ENCODE measurements at regions not wholly inside any gene's neighbourhood (a gene's known extent, or its start where the extent isn't known, plus 50 kb on each side); places are given as distances from the start of the nearest gene placed in this dataset.
"Not testable (repeated sequence)": the region's sequence is repeated elsewhere in the genome, so short reads cannot be mapped to it uniquely, and the experiment has no call there.

DNA sequence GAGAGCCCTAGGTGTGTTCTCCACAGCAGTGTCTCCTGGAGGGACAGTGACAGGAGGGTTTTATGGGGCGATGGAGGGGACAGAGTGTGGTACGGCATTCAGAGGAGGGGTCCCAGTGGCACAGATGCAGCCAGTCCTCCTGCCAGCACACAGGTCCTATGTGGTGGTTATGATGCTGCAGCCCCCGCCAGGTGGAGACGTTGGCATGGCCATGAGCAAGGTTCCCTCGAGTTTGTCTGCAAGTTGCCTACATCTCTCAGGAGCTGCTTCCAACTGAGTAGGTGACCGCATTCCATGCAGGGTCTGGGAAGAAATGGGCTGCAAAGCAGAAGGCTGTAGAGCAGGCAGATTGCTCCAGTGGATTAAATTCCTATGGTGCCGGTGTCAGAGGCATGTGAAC lies 646.0 kb downstream of the TBC1D22A start:
- no peak for DNase-seq (ENCODE audit: low spot score)

DNA sequence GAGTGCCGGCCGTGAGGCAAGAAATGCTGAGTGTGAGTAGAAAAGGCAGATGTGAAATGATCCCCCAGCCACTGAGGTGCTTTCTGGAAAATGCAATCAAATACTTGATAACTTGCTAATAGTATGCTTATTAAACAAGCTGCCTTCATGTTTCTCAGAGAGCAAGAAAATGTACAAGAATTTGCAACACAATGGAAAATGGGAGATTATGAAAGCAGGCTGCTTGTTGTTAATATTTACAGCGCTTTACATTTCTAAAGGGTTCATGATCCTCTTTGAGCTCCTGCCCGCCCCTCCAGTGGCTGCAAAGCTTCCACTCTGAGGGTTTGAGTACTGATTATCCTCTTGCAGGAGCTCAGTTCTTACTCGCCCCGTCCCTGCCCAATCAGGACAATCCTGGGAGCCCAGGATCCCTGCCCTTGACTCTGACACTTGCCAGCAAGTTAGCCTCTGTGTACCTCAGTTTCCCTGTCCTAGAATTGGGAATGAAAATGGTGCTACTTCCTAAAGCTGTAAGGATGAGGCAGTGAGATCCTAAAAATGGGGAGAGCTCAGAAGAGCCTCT lies 645.1 kb downstream of the TBC1D22A start:
- DNase-seq (ENCODE audit: low spot score), result no peak

DNA sequence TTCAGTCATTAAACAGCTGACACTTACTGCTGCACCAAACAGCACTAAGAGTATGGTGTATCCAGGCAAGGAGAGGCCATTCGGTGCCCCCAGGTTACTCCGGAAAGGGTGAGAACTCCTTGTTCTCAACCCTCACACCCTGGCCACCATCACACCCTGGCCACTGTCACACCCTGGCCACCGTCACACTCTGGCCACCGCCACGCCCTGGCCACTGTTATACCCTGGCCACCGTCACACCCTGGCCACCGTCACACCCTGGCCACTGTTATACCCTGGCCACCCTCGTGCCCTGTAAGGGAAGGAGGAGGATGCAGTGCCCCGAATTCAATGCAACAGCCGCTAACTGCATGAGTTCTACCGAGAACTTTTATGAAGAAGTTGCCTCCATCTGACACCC lies 644.4 kb downstream of the TBC1D22A start:
- DNase-seq (ENCODE audit: low spot score), result no peak

DNA sequence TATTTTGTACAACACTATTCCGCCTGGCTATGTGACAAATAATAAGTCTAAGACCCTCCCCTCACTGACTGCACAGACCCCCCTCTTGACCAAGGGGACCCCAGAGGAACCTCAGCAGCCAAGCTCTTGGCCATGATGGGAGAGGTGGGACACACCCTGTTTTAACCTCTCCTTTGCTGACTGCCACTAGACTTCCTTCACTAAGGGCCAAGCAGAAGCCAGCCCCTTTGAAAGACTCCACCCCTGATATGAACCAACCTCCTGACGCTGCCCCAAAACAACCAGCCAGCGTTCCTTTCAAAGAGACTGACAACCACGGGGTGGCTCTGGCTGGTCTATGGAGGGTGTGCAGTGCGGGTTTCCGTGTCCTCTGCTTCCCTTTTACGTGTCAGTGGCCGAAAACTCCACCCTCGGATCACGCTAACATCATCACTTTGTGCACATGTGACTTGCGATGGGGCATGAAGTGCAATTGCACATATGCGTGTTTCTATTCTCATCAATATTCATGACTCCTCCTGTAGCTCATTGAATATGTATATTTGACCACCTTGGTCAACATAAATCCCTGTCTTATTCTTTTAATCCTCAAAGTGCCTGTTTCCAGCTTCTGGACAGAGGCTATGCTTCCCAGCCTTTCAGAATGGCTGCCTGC lies 643.9 kb downstream of the TBC1D22A start:
- no peak for DNase-seq (ENCODE audit: low spot score)

DNA sequence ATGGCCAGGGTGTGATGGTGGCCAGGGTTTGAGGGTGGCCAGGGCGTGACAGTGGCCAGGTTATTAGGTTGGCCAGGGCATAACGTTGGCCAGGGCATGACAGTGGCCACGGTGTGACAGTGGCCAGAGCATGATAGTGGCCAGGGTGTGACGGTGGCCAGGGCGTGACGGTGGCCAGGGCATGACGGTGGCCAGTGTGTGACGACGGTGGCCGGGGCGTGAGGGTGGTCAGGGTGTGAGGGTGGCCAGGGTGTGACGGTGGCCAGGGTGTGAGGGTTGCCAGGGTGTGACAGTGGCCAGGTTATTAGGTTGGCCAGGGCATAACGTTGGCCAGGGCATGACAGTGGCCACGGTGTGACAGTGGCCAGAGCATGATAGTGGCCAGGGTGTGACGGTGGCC lies 642.8 kb downstream of the TBC1D22A start:
- DNase-seq (ENCODE audit: low spot score), result not testable (repeated sequence)

DNA sequence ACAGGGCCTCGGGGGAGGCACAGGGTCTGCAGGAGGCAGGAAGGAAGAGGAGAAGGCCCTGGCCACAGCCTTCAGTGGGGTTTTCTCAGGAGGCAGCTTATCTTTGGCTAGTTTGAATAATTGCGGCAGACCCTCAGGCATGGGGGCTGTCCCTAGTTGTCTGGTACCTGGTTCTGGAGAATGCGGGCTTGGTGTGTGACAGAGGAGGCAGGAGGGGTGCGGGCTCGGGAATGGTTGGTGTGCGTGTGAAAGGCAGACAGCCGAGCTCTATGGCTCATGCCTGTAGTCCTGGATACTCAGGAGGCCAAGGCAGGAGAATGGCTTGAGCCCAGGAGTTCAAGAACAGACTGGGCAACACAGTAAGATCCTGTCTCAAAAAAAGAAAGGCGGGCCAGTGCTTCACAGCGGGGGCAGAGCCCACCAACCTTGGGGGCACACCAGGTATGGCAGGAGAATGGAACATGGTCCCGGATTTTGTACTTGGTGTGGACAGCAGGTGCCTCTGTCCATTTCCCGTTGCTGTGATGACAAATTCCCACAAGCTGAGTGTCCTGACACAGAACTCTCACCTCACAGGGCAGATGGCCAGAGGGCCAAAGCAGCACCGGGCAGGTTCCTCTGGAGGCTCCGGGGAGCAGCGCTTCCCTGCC lies 640.6 kb downstream of the TBC1D22A start:
- no peak for DNase-seq (ENCODE audit: low spot score)

DNA sequence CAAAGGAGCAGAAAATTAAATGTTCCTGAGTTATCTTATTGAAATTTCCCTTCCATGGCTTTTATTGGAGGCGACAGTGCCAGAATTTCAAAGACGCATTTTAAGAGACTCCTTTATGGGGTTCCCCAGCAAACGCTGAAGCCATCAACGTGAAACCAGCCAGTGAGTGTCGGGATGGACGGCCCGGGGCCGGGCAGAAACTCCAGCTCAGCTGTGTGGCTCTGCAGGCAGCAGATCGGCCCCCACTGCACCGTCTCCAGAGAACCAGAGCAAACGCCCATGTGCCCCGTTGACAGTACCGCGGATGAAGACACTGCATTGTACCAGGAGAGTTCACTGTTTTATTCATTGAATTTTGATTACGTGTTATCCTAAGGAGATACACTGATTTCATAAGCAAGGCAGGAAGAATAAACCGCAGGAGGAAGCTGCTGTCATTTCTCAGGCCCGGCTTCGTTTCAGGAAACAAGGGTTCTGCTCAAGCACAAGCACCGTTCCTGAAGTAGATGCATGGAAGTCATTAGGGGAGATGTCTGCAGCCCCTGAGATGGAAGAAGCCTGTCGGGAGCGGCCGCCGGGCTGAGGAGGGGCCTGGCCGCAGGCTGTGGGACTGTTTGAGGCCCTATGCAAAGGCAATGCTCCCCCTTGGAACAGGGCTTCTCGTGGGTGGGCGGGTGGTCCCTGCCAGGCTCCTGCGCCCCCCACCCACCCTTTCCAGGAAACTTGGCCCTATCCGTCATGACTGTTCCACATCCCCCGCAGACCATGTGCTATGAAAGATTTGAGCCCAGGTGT lies 639.7 kb downstream of the TBC1D22A start:
- DNase-seq (ENCODE audit: low spot score), result no peak

DNA sequence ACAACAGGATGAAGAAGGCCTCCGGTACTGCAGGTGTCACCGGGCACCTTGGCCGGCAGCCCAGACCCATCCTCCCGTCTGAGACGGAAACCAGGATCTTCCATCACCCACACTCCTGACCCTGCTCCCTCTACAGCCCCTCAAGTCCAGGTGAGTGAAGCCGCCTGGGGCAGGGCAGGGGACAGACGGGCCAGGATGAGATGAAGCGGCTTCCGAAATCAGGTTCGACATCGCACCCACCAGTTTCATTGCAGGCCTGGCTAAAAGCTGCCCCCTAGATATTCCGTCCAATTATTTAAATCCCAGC lies 639.1 kb downstream of the TBC1D22A start:
- DNase-seq (ENCODE audit: low spot score), result no peak

DNA sequence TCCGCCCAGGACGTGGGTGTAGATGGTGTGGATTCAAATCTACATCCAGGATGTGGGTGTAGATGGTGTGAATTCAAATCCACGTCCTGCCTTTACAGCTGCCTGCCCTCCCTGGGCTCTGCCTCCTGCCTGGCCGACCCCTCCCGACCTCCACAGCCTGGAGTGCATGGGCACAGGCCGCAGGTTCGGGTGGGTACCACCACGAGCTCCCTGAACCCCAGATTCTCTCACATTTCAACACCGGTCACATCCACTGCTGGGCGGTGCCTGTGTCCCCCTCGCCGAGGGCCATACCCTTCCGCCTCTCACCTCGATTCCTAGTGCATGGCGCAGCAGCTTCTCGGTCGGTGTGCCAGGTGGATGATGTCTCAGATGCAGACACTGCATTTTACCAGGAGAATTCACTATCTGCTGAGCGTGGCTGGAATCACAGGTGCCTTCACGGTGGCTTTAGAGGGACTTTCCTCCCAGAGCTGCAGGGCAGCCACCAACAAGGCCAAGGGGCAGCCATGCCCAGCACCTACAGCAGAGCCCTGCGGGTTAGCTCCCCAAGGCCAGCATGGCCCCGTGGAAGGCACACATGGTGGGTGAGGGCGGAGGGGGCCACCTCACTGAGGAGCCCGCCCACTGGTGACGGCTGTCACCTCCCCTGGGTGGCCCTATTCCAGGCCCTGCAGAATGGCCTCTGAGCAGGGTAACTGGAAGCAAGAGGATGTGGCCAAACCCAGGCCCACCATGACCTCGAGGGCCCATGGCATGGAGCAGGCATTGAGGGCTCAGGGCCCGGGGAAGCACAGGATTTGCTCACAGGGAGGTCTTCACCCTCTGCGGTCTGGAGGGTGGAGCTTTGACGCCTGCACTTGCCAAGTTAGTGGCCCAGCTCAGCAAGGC lies 638.5 kb downstream of the TBC1D22A start:
- no peak for DNase-seq (ENCODE audit: low spot score)

DNA sequence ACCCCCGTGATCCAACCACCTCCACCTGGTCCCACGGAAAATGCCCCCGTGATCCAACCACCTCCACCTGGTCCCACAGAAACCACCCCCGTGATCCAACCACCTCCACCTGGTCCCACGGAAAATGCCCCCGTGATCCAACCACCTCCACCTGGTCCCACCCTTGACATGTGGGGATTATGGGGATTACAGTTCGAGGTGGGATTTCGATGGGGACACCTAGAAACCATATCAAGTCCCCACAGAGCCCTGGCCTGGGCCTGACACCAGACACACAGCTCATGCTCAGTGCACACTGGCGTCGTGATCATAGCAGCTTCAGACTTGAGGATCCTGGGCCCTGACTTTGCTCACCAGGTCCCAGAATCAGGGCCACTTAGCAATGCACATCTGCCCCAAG lies 637.7 kb downstream of the TBC1D22A start:
- DNase-seq (ENCODE audit: low spot score), result not testable (repeated sequence)

DNA sequence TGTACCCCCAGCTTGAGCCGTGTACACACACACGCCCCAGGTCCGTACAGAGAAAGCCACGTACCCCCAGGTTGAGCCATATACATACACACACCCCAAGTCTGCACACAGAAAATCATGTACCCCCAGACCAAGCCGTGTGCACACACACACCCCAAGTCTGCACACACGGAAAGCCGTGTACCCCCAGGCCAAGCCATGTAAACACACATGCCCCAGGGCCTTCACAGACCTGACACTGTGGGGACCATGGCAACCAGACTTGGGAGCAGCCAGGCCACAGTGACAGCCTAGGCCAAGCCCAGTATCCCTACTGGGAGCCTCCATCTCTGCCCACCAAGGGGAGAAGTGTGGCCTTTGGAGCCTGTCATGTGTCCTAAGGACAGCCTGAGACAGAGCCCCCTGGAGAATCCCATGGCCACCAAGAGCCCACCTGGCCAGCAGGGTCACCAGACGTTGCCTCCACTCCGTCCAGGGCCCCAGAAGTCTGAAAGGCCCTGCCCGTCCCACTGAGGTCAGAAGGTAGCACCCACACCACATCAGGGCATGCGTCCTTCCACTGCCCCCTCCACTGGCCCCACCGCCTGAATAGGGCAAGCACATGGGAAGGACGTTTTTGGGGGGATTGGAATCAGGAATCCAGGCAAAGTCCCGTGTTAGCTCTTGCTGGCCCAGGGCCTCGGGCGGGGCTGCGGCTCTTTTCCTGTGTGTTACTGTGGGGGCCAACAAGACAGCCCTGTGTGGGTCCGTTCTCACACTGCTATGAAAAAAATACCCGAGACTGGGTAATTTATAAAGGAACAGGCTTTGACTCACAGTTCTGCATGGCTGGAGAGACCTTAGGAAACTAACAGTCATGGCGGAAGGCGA lies 636.7 kb downstream of the TBC1D22A start:
- no peak for DNase-seq (ENCODE audit: low spot score)

DNA sequence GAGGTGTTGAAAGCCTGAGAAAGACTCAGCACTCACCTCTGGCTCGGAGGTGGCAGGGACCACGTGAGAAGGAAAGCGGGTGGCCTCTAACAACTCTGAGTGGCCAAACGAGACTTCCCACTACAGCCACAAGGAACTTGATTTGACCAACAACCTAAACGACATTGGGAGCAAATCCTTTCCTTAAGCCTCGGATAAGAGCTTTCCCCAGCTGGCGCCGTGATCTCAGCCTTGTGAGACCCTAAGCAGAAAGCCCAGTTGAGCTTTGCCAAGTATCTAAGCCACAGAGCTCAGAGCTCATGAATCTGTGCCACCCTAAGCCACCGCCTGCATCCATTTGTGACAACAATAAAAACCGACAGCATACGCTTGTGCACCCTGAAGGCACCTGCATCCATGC lies 636.0 kb downstream of the TBC1D22A start:
- no peak for DNase-seq (ENCODE audit: low spot score)

DNA sequence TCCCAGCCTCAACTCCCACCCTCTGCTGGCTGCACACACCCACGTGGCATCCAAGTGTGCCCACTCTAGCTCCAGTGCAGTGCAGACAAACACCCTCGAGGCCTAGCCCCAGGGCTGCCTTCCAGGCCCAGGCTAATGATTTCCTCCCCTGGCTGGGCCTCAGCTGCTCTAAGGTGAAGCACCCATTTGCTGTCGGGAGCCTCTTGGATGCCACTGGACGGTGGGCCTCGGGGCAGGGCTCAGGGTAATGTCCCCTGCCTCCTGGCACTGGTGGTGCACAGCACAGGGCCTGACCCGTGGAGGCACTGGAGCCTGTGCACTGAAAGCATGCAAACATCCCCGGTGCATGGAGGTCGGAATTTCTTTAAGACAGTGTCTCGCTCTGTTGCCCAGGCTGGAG lies 635.2 kb downstream of the TBC1D22A start:
- DNase-seq (ENCODE audit: low spot score), result no peak

DNA sequence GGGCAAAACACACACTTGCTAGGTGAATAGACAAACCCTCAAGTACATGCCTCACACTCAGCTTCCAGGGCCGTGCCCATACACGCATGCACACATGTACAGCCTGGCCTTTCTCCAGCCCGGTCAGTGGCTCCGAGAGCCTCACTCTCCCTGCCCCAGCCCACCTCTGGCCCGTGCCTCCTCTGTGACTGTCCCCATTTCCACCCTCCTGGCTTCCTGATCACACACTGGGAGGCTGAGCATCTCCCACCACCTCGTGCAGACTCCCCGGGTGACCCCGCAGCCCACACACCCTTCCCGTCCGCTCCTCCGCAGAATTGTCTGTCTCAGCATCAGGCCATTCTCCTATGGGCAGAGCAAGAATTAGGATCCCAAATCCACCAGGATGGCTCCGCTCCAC lies 634.1 kb downstream of the TBC1D22A start:
- DNase-seq (ENCODE audit: low spot score), result no peak

DNA sequence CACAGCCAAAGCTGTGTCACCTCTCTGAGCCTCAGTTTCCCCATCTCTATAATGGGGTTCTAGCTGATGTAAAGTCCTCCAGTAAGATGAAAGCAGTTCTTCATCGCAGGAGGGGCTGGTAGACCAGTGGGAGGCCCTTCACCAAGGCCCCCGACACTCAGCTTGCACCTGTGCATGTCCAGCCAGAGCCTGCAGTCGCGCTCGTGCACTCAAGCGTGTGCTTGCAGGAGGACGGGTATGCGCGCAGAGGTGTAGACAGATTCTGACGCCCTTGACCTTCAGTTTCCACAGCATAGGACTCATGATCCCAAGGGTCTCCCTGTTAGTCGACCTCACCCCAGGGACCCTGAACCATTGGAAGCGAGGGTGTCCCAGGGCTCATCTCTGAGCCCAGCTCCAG lies 633.7 kb downstream of the TBC1D22A start:
- no peak for DNase-seq (ENCODE audit: low spot score)

DNA sequence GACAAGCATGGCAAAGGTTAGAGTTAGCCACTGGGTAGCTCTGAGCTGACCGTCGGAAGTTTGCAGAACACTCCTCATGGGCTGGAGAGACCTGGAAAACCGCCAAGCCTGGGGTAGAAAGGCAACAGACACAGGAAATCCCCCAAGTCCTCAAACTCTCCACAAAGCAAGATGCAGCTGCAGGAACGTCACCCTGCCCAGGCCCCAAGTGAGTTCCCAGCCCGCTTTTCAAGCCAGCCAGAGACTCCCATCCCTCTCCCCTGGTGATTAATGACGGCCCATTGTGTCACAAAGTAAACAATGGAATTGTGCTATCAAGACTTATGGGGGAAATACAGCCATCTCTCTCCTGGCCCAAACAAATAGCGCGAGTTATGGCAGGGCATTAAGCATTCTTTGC lies 633.0 kb downstream of the TBC1D22A start:
- no peak for DNase-seq (ENCODE audit: low spot score)

DNA sequence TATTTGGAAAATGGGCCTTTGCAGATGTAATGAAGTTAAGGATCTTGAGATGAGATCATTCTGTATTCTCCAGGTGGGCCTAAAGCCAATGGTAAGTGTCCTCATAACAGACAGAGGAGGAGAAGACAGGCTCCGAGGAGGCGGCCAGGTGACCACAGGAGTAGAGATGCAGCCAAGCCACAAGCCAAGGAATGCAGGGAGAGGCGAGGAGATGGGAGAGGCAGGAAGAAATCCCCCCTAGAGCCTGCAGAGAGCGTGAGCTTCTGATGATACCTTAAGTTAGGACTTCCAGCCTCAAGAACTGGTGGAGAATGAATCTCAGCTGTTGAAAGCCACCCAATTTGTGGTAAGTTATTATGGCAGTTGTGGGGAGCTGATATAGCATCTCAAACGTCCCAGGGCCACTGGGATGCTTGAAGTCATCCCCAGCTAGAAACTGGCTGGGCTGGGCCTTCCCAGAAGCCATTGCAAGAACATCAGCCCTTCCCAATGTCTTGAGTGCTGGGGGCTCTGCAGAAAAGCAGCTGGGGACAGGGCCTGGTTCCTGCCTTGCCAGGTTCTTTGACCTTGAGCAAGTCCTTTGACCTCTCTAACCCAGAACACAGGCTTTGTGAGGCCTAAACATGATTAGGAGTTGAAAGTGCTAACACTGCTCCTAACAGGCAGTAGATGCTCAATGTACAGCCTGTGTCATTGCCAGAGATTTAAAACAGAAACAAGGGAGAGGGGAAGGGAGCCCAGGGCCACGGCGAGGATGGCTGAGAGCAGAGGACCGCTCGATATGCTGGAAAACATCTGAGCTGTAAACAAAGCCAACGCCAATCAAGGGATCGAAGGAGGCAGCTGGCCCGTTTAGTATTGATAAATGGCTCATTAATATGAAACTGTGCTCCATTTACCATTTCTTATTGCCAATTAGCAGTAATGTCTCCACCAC lies 632.3 kb downstream of the TBC1D22A start:
- no peak for DNase-seq (ENCODE audit: low spot score)

DNA sequence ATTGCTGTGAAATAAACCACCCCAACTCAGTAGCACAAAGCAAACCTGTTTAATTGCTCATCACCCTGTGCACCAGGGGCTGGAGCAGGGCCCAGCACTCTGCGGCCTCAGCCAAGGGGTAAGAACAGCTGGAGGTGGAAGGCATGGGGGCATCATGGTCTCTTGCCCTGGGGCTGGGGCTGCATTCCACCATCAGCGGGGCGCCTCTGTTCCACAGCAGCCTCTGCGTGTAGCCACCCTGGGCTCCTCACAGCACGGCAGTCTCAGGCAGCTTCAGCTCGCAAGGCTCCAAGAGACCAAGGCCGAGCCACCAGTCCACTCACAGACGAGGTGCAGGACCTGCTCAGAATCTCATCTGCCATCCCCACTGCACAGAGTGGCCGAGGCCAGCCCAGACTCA lies 630.7 kb downstream of the TBC1D22A start:
- no peak for DNase-seq (ENCODE audit: low spot score)

DNA sequence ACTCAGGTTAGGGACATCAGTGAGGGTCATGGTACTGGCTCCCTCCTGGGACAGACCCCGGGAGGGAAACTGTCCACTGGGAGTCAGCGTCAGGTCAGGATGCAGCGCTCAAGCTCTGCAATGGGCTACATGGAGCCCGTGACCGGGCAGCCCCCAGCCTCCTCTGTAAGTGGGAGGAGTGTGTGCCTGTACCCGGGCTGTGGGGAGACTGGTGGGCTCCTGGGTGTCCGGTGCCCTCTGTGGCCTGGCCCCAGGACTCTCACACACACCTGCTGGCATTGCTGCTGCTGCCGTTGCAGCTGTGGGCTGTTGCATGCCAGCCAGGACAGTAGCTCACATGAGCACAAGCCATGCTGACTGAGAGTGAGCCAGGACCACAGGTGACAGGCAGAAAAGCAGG lies 630.3 kb downstream of the TBC1D22A start:
- no peak for DNase-seq (ENCODE audit: low spot score)

DNA sequence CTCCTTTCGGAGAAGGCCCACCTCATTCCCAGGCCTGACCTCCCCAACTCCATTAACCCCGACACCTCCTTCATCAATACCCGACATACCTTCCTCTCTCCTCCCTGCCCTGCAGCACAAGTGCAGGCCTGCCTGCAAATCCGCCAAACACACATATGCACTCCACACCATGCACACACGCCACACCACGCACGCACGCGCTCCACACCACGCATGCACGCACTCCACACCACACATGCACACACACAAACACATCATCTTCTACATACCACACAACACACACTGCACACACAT lies 629.6 kb downstream of the TBC1D22A start:
- no peak for DNase-seq (ENCODE audit: low spot score)

Data from CD4-positive, alpha-beta T cell treated with Interleukin-2 at 100 ng/mL for 4 hours (primary cell).